ENCODE measurements at regions not wholly inside any gene's neighbourhood (a gene's known extent, or its start where the extent isn't known, plus 50 kb on each side); places are given as distances from the start of the nearest gene placed in this dataset.
"Not testable (repeated sequence)": the region's sequence is repeated elsewhere in the genome, so short reads cannot be mapped to it uniquely, and the experiment has no call there.

DNA sequence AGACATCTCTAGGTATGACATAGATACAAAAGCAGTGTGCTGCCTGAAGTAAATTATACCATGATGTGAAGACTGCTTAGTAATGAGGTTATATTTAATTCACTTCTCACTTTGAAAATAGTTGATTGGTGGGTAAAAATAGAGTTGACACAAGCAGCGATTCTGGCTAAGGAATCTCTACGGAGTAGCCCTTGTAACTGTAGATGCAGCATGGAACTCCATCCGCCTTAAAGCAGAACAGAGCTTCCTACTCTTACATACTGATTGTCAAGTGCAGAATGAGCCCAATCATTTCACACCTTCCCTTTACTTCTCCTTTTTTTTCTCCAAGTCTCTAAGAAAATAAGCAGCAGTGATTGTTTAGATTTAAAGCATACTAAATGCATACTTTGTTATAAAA lies 1594.6 kb upstream of the SLC39A10 start:
- H3K4me1 Mint-ChIP-seq, result no peaks in the 10 kb centered on the region
- H3K4me3 Mint-ChIP-seq, result no peak overlapping the region
- no peak overlapping the region for H3K27ac Mint-ChIP-seq
- TF ChIP-seq, protein P1, sequence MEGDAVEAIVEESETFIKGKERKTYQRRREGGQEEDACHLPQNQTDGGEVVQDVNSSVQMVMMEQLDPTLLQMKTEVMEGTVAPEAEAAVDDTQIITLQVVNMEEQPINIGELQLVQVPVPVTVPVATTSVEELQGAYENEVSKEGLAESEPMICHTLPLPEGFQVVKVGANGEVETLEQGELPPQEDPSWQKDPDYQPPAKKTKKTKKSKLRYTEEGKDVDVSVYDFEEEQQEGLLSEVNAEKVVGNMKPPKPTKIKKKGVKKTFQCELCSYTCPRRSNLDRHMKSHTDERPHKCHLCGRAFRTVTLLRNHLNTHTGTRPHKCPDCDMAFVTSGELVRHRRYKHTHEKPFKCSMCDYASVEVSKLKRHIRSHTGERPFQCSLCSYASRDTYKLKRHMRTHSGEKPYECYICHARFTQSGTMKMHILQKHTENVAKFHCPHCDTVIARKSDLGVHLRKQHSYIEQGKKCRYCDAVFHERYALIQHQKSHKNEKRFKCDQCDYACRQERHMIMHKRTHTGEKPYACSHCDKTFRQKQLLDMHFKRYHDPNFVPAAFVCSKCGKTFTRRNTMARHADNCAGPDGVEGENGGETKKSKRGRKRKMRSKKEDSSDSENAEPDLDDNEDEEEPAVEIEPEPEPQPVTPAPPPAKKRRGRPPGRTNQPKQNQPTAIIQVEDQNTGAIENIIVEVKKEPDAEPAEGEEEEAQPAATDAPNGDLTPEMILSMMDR (IDR thresholded peaks at IDR 0.05; ENCODE audit: unreplicated experiment in 3 of 3), result no peak
- H3K36me3 Mint-ChIP-seq (ENCODE audit: low read depth), result no peaks in the 10 kb centered on the region
- no peaks in the 10 kb centered on the region for H3K27me3 Mint-ChIP-seq (ENCODE audit: low read depth)
- H3K9me3 Mint-ChIP-seq, result no peaks in the 10 kb centered on the region

DNA sequence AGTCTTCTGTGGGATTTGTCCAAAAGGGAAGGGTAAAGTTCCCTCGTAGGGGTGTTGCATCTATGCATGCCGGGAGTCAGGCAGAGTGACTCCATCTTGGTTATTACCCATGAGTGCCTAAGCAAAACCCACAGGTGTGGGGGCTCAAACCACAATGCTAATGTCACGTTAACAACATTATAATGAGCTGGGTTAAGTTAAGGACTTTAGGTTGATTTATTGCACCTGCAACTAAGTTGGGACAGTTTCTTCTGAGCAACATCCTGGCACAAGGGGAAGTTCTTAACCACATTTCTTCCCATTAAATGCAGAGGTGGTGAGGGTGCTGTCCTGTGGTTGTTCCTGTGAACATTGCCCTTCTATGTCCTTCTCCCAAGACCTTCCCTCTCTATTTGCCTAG lies 1596.8 kb upstream of the SLC39A10 start:
- H3K36me3 Mint-ChIP-seq (ENCODE audit: low read depth), result no peaks in the 10 kb centered on the region
- H3K4me3 Mint-ChIP-seq, result no peak overlapping the region
- H3K9me3 Mint-ChIP-seq, result no peaks in the 10 kb centered on the region
- TF ChIP-seq, protein P1 (IDR thresholded peaks at IDR 0.05; ENCODE audit: unreplicated experiment in 3 of 3), result no peak
- H3K4me1 Mint-ChIP-seq, result no peaks in the 10 kb centered on the region
- no peaks in the 10 kb centered on the region for H3K27me3 Mint-ChIP-seq (ENCODE audit: low read depth)
- no peak overlapping the region for H3K27ac Mint-ChIP-seq

DNA sequence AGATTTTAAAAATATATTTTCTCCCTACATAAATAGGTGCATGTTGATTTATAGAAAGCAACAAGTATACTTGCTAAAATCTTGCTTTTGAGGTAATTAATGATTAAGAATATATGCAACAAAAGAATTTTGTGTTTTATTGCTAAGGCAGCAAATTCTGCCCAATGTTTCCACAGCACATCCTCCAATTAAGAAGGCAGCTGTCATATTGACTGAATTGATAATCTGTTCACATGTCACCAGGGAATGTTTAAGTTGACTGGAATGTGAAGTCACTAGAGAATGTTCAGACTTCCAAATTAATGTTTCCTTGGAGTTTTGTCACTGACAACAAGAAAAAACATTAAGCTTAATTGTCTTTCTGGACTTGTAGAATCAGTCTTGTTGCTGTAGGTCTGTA lies 1602.7 kb upstream of the SLC39A10 start:
- TF ChIP-seq, protein P1 (IDR thresholded peaks at IDR 0.05; ENCODE audit: unreplicated experiment in 3 of 3), result no peak
- Mint-ChIP-seq H3K9me3 (no peaks in the 10 kb centered on the region), H3K27ac (no peak overlapping the region), H3K4me3 (no peak overlapping the region), H3K27me3 (ENCODE audit: low read depth) (no peaks in the 10 kb centered on the region), H3K4me1 (no peaks in the 10 kb centered on the region), H3K36me3 (ENCODE audit: low read depth) (no peaks in the 10 kb centered on the region)

DNA sequence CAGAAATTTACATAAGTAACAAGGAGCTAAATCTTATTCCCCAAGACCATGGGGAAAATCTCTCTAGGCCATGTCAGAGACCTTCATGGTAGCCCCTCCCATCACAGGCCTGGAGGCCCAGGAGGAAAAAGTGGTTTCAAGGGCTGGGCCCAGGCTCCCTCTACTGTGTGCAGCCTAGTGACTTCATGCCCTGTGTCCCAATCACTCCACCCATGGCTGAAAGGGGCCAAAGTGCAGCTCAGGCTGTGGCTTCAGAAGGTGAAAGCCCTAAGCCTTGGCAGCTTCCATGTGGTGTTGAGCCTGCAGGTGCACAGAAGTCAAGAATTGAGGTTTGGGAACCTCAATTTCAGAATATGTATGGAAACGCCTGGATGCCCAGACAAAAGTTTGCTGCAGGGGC lies 1612.7 kb upstream of the SLC39A10 start:
- H3K4me1 Mint-ChIP-seq, result no peaks in the 10 kb centered on the region
- H3K9me3 Mint-ChIP-seq, result no peaks in the 10 kb centered on the region
- H3K4me3 Mint-ChIP-seq, result no peak overlapping the region
- H3K27me3 Mint-ChIP-seq (ENCODE audit: low read depth), result no peaks in the 10 kb centered on the region
- H3K36me3 Mint-ChIP-seq (ENCODE audit: low read depth), result no peaks in the 10 kb centered on the region
- H3K27ac Mint-ChIP-seq, result no peak overlapping the region
- TF ChIP-seq, protein P1 (IDR thresholded peaks at IDR 0.05; ENCODE audit: unreplicated experiment in 3 of 3), result no peak

DNA sequence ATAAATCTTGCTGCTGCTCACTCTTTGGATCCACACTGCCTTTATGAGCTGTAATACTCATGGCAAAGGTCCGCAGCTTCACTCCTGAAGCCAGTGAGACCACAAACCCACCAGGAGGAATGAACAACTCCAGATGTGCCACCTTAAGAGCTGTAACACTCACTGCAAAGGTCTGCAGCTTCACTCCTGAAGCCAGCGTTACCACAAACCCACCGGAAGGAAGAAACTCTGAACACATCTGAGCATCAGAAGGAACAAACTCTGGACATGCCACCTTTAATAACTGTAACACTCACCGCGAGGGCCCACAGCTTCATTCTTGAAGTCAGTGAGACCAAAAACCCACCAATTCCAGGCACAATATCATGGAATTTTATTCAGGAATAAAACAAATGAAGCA lies 1635.9 kb upstream of the SLC39A10 start:
- H3K27ac Mint-ChIP-seq; H3K9me3 Mint-ChIP-seq; H3K36me3 Mint-ChIP-seq (ENCODE audit: low read depth); H3K27me3 Mint-ChIP-seq (ENCODE audit: low read depth); H3K4me3 Mint-ChIP-seq; H3K4me1 Mint-ChIP-seq: not testable (repeated sequence)

DNA sequence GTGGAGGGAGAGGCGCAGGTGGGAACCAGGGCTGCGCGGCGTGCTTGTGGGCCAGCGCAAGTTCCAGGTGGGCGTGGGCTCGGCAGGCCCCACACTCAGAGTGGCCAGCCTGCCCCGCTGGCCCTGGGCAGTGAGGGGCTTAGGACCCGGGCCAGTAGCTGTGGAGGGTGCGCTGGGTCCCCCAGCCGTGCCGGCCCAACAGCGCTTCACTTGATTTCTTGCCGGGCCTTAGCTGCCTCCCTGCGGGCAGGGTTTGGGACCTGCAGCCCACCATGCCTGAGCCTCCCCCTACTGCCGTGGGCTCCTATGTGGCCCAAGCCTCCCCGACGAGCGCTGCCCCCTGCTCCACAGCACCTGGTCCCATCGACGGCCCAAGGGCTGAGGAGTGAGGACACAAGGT lies 1636.9 kb upstream of the SLC39A10 start:
- Mint-ChIP-seq H3K4me3 (no peak overlapping the region), H3K36me3 (ENCODE audit: low read depth) (no peaks in the 10 kb centered on the region)

More for the DNA sequence above, 1636.9 kb upstream of the SLC39A10 start:
- Mint-ChIP-seq H3K27ac (no peak overlapping the region), H3K9me3 (peaks cover 9% of the 10 kb centered on the region), H3K27me3 (ENCODE audit: low read depth) (no peaks in the 10 kb centered on the region), H3K4me1 (no peaks in the 10 kb centered on the region)
- TF ChIP-seq, protein P1 (IDR thresholded peaks at IDR 0.05; ENCODE audit: unreplicated experiment in 3 of 3), result no peak
